ENCODE measurements at regions not wholly inside any gene's neighbourhood (a gene's known extent, or its start where the extent isn't known, plus 50 kb on each side); places are given as distances from the start of the nearest gene placed in this dataset.
"Not testable (repeated sequence)": the region's sequence is repeated elsewhere in the genome, so short reads cannot be mapped to it uniquely, and the experiment has no call there.

DNA sequence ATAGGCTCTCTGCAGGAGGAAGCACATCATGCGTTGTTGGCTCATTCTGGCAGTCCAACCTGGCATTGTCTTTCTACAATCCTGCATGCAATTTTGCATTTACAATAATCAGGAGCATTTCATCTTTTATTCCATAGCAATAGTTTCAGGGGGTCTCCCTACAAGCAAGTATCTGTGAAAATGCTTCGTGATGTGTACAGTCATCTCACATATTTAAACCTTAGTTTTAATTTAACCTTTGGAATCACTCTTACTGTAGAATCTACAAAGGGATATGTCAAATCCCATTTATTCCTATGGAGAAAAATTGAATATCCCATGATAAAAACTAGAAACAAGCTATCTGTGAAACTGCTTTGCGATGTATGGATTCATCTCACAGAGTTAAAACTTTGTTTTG lies 112.0 kb upstream of the WSB1 start:
- TF ChIP-seq CTCF (conservative IDR thresholded peaks at IDR 0.05) = no peak
- H3K4me3 Mint-ChIP-seq = no peak overlapping the region
- no peaks in the 10 kb centered on the region for H3K4me1 Mint-ChIP-seq (ENCODE audit: unreplicated experiment)
- no peaks in the 10 kb centered on the region for H3K27me3 Mint-ChIP-seq
- H3K9me3 Mint-ChIP-seq = no peaks in the 10 kb centered on the region
- H3K36me3 Mint-ChIP-seq = no peaks in the 10 kb centered on the region
- H3K27ac Mint-ChIP-seq = no peak overlapping the region
- no peak for DNase-seq (ENCODE audit: extremely low spot score, unreplicated experiment)

- not testable (repeated sequence) for H3K4me3 Mint-ChIP-seq; H3K27me3 Mint-ChIP-seq; H3K4me1 Mint-ChIP-seq (ENCODE audit: unreplicated experiment); H3K27ac Mint-ChIP-seq; DNase-seq (ENCODE audit: extremely low spot score, unreplicated experiment); H3K36me3 Mint-ChIP-seq; H3K9me3 Mint-ChIP-seq
- peak; percentile 63 for TF ChIP-seq CTCF (conservative IDR thresholded peaks at IDR 0.05)
Observed at GRCh38 chr17:27197505-27197904, 96.4 kb upstream of the WSB1 start.

DNA sequence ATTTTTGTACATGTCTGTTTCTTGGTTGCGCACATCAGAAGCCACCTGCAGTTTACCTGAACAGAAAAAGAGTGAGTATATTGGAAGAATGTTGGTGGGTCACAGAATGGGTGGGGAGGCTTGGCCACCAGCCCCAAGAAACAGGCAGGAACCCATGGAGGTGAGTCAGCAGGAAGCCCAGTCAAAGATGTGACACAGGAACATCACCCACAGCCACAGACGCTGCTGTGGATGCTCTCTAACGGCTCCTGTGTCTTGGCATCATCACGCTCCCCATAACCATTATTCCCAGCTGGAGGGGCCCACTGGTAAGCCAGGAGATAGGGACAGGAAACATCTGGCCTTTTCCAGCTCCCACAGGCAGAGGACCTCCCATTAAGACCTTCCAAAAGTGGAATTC lies 94.0 kb upstream of the WSB1 start:
- Mint-ChIP-seq H3K4me1 (ENCODE audit: unreplicated experiment) (no peaks in the 10 kb centered on the region), H3K4me3 (no peak overlapping the region), H3K36me3 (no peaks in the 10 kb centered on the region), H3K27ac (no peak overlapping the region), H3K9me3 (peaks cover 6% of the 10 kb centered on the region), H3K27me3 (no peaks in the 10 kb centered on the region)
- no peak for DNase-seq (ENCODE audit: extremely low spot score, unreplicated experiment)
- TF ChIP-seq CTCF (conservative IDR thresholded peaks at IDR 0.05) = no peak

- H3K9me3 Mint-ChIP-seq = peaks cover 6% of the 10 kb centered on the region
- no peak overlapping the region for H3K4me3 Mint-ChIP-seq
- TF ChIP-seq CTCF (conservative IDR thresholded peaks at IDR 0.05) = no peak
- DNase-seq (ENCODE audit: extremely low spot score, unreplicated experiment) = no peak
- H3K27ac Mint-ChIP-seq = no peak overlapping the region
- no peaks in the 10 kb centered on the region for H3K27me3 Mint-ChIP-seq
- H3K4me1 Mint-ChIP-seq (ENCODE audit: unreplicated experiment) = no peaks in the 10 kb centered on the region
- H3K36me3 Mint-ChIP-seq = no peaks in the 10 kb centered on the region
Observed at GRCh38 chr17:27200476-27200875, 93.4 kb upstream of the WSB1 start.

- no peaks in the 10 kb centered on the region for H3K27me3 Mint-ChIP-seq
- H3K36me3 Mint-ChIP-seq = no peaks in the 10 kb centered on the region
- no peak overlapping the region for H3K4me3 Mint-ChIP-seq
- H3K9me3 Mint-ChIP-seq = peaks cover 6% of the 10 kb centered on the region
- TF ChIP-seq CTCF (conservative IDR thresholded peaks at IDR 0.05) = no peak
- H3K4me1 Mint-ChIP-seq (ENCODE audit: unreplicated experiment) = no peaks in the 10 kb centered on the region
- H3K27ac Mint-ChIP-seq = no peak overlapping the region
- no peak for DNase-seq (ENCODE audit: extremely low spot score, unreplicated experiment)
Observed at GRCh38 chr17:27203241-27203640, 90.7 kb upstream of the WSB1 start.

DNA sequence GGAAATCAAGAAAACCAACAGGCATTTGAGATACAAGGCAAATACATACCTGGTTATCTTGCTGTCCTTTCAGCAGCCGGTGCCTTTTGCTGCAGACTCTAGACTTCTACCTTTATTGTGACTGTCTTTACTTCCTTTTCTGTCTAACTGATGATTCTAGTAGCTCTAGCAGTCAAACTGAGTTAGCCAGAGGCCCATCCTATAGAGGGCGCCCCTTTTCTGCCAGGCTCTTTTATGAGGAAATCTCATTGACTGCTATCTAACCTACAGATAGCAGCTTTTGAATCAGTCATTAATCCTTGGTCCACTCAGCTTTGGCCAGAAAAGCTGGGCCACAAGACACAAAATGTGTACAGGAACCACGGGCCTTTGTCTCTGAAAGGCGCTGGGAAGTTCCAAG lies 87.5 kb upstream of the WSB1 start:
- H3K27me3 Mint-ChIP-seq = no peaks in the 10 kb centered on the region

More for the DNA sequence above, 87.5 kb upstream of the WSB1 start:
- no peaks in the 10 kb centered on the region for H3K36me3 Mint-ChIP-seq
- H3K4me1 Mint-ChIP-seq (ENCODE audit: unreplicated experiment) = no peaks in the 10 kb centered on the region
- no peak overlapping the region for H3K4me3 Mint-ChIP-seq
- no peaks in the 10 kb centered on the region for H3K9me3 Mint-ChIP-seq
- no peak for DNase-seq (ENCODE audit: extremely low spot score, unreplicated experiment)
- no peak for TF ChIP-seq CTCF (conservative IDR thresholded peaks at IDR 0.05)
- H3K27ac Mint-ChIP-seq = no peak overlapping the region

All from type B pancreatic cell (in vitro differentiated cells).